HG02571 (cell line): ENCODE measurements at regions not wholly inside any gene's neighbourhood (a gene's known extent, or its start where the extent isn't known, plus 50 kb on each side); places are given as distances from the start of the nearest gene placed in this dataset.
"Not testable (repeated sequence)": the region's sequence is repeated elsewhere in the genome, so short reads cannot be mapped to it uniquely, and the experiment has no call there.

ENCODE experiments used
- ATAC-seq: cut with Tn5 transposase; IDR thresholded peaks from one replicate; pipeline ENCODE4 v1.9.1; 2021; ENCODE audit warnings: mild to moderate bottlenecking, moderate library complexity; ENCODE audit not compliant: unreplicated experiment

DNA sequence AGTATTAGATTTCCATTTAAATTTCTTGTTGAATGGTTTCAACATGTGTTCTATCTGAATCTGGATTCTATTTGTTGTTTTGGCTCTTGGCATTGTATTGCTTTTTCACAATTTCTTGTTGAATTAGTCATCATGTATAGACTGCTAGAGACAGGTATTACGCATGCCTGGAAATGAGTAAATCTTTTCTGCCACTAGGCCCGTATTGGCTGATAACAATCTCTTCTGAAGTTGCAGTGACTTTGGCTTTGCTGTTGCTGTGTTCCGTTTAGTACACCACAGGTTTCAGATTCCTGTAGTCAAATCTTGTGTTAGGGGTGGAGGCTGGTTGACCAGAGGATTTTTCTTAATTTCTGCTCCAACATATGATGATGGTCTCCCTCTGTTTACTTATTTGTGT lies 1339.4 kb downstream of the GRIK2 start:
- ATAC-seq, result no peak

DNA sequence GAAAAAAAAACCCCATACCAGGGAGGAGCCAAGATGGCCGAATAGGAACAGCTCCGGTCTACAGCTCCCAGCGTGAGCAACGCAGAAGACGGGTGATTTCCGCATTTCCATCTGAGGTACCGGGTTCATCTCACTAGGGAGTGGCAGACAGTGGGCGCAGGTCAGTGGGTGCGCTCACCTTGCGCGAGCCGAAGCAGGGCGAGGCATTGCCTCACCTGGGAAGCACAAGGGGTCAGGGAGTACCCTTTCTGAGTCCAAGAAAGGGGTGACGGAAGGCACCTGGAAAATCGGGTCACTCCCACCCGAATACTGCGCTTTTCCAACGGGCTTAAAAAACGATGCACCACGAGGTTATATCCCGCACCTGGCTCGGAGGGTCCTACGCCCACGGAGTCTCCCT lies 1328.6 kb downstream of the GRIK2 start:
- ATAC-seq, result not testable (repeated sequence)

DNA sequence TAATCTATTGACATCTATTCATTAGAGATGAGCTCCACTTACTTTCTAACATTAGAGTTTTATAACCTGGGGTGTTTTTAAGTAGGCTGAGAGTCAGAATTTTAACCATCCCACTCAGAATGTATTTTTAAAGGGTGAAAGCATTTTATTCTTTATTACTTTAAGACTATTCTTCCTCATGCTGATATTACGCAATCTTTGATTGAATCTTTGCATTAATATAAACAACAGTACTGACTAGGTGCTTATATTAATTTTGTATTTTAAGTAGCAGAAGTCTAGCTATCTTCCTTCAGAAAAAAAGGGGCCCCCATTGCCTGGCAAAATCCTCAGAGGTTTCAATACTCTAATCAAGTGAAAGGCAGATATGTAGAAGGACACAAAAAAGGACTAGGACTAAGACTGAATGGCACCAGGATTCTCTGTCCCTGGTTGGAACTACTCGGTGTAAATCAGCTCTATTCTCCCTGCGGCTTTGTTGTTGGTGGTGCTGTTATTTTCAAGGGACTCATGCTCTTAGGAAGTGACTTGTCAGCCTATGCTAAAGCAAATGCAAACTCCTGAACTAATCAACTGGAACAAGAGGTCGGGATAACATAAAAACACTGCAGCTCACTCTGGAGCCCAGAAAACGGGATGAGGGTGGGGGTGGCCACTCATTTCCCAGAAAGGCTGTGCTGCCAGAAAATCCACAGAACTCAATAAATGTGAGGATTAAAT lies 1324.4 kb downstream of the GRIK2 start:
- ATAC-seq, result no peak

DNA sequence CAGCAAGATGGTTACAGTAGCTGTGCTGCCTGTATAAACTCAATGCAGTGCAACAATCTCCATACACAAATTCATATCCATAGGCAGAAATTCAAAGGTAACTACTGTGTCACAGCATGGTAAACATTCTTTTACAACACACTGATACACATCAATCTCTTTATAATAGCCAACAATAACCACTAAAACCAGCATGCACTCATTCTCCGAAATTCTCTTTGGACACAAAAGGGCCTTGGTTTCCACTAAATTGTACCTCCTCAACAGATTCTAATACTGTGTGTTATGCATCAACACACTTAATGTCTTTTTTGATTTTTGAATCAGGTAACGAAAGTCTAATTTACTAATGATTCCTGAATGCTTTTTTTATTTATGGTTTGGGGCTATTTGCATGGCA lies 1323.7 kb downstream of the GRIK2 start:
- ATAC-seq, result no peak

DNA sequence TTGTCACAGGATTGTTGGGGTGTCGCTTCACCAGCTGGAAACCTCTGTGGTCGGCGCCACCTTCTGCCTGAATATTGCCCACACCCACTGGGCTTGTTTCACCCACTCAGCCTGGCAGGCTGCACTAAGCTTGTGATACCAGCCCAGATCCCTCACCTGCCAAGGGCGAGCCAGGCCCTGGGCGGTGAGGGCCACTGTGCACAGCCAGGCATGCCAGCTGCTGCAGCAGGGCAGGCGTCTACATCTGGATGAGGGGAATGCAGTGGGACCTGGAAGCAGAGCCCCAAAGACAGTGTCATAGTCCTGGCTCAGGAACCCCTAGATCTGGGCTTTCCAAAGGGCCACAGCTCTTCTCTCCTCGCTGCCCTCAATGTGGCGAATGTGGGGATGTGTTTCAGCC lies 1307.5 kb downstream of the GRIK2 start:
- no peak for ATAC-seq

DNA sequence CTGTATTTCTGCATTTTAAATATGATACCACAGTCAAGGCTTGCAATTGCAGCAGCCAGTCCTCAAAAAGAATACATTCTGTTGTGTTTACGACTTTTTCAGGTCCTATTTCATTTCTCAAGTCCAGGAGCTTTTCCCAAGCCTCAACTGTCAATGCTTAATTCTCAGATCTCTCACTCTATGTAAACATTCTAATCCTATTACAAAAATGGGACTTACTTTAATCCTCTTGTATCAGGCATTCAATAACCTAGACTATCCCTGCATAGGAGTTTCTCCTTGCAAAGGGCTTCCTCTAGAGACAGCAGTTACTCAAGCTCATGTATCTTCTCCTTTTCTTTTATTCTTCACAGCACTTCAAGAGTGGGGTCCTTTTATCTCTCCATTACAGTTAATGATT lies 1293.0 kb downstream of the GRIK2 start:
- no peak for ATAC-seq

DNA sequence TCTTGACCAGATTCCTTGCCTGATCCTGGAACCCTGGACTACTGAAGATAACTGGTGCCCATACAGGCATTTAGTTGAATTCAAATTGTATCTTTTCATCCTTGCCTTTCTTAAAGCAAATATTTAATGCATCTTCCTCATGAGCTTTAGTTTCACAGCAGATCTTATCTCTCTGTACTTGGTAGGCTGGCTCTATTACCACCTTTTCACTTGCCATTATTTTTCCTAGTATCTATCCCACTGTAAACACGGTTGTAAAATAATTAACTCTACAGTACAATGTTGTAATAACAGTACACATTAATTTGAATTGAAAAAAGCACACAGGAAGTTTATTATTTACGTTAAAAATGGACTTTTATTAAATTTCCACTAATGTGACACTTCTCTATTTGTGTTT lies 1286.9 kb downstream of the GRIK2 start:
- ATAC-seq, result no peak

DNA sequence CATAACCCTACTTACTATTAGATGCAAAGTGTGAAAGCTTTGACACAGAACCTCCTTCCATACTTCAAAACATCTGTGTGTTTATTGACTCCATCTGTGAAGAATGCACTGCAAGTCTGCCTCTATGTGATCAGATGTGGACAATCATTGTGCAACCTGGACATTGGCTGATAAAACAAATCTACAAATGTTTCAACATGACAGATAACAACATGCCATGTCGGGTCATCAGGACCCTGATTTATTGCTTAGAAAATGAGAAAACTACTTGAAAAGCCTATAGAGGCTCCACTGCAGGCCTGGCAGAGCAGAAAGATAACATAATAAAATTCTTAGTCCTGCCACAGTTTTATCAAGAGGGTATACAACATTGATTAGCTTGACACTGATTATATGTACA lies 1286.4 kb downstream of the GRIK2 start:
- no peak for ATAC-seq

DNA sequence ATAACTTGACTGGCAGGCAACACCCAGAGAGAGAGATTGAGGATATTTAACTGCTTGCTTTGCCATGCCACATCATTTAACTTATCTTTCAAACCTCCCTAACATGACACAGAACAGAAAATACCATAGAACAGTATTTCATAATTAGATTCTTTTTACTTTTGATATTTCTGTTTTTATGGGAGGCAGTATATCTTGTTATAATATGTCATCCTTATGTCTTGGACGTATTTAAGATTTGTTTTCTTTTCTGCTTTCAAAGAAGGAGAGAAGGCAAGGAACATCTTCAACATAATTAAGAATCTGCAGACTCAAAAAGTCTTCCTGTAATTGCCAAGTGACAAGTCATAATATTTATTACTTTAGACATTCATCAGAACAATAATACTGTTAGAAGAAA lies 1283.7 kb downstream of the GRIK2 start:
- ATAC-seq, result no peak

DNA sequence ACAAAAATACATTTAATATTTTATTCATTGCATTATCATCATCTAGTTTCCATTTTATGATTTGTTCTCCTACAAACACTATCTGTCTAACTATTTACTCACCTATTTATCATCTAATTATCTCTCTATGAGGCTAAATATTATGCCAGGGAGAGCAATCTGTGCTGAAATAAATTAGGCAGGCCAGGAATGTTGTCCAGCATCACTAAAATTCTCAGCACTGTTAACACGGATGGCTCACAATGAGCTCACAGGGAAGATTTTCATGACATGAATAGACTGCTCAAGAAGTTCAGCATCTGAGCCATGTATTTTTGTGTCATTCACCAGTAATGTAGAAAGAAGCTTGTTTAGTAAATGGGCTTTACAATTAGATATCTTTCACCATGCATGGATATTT lies 1277.2 kb downstream of the GRIK2 start:
- ATAC-seq, result no peak

DNA sequence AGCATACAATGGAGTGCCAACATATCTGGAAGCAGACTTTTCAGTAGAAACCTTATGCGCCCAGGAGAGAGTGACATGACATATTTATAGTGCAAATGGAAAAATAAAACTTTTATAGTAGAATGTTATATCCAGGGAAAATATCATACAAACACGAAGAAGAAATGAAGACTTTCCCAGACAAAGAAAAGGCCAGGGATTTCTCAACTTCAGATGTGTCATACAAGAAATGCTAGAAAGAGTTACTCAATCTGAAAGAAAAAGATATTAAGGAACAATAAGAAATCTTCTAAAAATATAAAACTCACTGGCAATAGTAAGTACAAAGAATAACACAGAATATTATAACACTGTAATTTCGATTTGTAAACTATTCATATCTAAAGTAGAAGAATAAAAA lies 1269.3 kb downstream of the GRIK2 start:
- ATAC-seq, result no peak

DNA sequence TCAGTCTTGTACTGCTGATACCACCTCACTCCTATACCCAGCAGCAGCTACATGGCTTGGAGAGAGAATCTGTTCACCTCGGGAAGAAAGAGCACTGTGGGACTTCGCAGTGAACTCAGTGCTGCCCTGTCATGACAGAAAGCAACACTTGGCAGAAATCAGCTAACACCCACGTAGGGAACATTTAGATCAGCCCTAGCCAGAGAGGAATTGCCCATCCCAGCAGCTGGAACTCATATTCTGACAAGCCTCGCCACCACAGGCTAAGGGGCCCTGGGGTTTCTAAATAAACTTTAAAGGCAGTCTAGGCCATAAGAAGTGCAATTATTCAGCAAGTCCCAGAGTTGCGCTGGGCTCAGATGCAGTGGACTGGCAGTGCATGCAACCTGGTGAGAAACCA lies 1266.8 kb downstream of the GRIK2 start:
- ATAC-seq, result no peak

DNA sequence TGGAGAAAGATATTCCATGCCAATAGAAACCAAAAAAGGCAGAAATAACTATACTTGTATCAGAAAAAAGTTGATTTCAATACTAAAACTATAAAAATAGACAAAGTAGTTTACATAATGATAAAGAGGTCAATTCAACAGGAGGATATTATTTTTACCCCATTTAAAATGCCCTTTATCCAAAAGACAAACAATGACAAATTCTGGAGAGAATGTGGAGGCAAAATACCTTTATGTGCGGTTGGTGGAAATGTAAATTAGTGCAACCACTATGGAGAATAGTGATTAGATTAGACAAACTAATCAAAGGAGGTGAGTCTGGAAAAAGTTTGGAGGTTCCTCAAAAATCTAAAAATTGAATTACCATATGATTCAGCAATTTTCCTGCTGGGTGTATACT lies 1262.3 kb downstream of the GRIK2 start:
- ATAC-seq, result no peak

DNA sequence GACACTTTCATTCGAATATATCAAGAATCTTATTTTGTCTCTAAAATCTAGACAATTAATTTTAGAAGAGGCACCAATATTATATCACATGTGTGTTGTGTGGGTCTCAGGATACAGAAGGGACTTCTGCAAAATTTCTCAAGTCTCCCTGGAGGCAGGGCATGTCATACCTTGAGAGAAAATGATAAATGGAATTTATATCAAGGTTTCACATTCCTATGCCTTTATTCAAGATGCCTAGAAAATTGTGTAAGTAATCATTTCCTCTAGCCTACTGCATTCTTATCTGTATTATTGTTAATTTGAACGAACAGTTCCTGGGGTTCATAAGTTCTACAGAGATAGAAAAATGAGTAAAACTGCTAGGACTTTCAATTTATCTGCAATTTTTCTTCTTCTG lies 1247.9 kb downstream of the GRIK2 start:
- no peak for ATAC-seq

DNA sequence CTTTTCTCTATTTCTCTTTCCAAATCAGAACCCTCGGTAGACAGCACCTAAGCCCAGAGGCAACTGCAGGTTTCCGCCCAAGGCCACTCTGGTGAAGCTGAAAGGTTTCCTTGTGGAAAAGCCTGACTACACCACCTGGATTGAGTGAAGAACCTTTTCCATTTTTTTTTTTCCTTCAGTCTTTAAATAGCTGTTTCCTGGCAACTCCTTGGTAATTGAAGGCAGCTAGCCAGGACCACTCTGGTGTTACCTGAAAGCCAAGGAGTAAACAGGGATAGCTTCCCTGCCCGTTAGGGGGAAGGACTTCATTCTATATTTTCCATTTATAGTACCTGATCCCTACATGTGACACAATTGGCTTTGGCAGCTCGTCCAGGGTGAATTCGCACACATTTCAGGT lies 1238.4 kb downstream of the GRIK2 start:
- no peak for ATAC-seq

DNA sequence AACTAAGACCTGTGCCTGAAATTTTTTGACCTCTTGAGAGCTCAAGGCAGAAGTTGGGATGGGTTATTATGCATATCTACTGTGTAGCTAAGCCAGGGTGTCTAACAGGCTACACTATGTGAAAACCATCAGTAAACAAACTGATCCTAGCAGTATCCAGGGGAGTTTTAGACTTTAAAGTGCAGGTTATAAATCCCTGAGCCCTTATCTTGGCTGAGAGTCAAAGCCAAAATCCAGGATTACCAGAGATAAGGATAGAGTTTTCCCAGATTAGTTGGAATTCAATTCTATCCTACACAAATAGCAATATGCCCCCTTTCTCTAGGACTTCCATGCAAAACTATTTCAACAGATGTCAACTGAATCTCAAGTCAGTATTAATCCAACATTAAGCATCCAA lies 1229.7 kb downstream of the GRIK2 start:
- ATAC-seq, result no peak

DNA sequence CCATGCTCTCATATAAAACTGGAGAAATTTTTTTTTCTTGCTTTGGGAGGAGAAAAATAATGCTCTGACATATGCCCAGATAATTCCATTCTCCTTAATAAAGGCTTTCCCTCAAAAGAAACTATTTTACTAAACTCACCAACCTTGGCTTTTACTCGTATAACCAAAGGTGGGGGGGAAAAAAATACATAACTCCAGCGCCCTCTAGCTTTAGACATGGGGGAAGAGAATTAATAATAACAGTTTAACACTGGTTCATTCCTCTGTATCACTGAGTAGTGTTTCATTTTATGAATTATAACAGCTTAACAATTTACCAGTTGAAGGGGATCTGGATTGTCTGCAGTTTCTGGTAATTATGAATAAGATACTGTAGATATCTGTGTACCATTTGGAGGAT lies 1226.1 kb downstream of the GRIK2 start:
- no peak for ATAC-seq

DNA sequence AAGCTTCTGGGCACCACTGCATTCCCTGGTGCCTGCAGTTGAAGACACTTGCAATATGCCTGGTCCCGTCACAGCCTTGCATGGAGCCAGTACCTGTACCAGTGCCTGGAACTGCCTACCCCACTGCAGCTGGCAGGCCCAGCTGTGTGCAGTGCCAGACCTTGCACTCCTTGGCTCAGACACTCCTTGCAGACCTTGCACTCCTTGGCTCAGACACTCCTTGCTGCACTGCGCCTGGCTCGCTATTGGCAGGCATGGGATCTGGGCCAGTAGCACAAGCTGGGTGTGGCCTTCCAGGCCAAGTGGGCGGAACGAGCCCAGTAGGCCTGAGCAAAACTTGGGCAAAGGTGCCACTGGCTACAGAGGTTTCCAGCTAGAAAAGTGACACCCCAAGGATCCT lies 1189.1 kb downstream of the GRIK2 start:
- no peak for ATAC-seq

DNA sequence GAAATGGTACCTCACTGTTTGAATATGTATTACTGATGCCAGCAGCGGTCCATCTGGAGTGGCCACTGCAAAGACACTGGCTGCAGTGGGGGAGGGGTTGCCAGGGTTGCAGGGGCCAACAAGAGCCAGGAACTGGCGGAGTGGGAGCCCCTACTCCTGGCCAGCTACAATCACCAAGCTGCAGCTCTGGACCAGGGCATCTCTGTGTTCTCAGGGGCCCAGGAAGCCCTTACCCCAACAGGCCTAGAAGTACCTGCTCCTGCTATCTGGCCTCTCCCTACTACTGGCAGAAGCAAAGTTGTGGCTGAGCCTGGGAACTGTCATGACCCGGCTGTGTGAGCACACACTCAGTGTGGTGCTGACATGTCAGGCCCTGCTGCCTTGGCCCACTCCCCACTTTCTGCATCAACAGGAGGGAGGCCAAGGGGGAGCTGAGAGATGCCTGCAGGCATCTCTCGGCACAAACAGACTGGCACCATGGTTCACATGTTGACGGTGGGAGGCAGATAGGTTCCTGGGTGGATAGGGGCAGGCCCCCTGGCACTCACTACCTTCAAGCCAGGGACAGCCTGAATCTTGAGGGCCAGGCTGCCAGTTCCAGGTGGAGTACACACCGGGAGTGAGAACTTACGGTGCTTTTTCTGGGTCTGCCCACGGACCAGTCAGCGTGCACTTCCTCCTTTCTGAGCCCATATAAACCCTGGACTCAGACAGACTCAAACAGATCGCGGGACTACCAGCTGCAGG lies 1188.0 kb downstream of the GRIK2 start:
- no peak for ATAC-seq

DNA sequence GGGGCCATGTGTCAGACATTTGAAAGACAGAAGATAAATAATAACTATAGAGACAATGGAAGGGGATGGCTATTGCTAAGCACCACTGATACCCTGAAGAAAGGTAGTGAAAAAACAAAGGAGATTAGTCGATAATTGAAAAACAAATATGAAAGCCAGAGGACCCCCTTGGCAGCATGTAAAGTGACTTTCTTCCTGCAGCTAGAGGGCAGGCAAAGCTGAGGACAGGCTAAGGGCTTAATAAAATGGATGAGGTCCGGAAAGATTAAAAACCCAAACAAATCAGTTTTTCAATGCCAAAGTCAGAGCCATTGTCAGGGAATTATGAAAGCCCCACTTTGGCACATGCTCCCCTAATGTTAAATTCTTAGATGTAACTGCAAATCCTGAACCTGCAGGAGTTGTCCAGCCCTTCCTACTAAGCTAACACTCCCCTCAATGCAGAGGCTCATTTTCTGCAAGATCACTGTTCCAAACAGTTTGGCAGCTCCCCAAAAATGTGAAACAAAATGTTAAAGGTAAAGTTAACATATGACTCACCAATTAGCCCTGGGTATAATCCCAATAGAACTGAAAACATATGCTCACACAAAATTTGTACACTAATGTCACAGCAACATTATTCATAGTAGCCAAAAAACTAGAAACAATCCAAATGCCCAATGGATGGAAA lies 1177.9 kb downstream of the GRIK2 start:
- ATAC-seq, result no peak

DNA sequence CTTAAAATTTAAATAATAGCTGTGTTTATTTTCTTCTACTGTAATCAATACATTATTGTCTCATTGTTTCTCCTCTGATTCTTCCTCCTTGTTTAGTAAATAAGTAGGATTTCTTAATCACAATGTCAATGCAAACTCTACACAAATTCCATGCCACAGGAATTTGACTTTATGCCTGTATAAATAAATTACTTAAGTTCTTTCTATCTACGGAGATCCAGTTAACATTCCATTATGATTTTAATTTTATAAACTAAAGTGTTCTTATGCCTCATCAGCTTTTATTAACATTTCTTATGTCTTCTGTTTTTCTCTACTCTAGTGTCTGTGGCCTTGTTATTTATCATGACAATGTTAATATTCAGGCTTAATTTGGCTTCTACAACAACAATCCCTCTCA lies 1169.2 kb downstream of the GRIK2 start:
- no peak for ATAC-seq

DNA sequence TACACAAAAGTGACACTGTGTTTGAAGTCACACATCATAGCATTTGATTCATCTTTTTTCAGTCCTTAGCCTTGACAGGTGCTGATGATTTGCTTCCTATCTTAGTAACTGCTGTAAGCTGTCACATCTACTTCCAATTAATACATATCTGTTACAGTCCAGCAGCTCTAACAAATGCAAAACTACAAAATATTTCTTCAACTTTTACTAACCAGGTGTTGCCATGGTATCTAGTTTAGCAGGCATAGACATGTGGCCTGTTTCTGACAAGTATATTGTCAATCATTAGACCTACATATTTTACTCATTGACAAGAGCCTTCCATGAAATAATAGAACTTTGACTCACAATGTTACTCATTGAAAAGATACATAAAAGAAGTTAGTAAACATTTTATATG lies 1159.7 kb downstream of the GRIK2 start:
- no peak for ATAC-seq
